ENCODE measurements at regions not wholly inside any gene's neighbourhood (a gene's known extent, or its start where the extent isn't known, plus 50 kb on each side); places are given as distances from the start of the nearest gene placed in this dataset.

DNA sequence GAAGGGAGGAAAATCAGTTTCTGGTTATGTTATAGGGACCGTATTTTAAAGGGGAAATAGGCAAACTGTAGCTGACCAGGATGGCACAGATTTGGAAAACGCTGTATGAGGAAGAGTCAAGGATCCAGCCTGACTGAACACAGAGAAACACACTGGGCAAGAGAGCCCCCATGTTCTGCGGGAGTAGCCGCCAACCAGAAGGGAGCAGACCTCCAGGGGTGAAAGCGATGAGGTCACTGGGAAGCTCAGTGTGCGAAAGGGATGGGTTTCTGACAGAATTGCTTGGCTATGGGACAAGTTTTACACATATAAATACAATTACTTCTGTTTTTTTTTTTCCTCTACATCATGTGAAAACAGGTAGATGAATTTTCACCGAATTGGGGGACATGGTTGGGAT is 291.6 kb upstream of the PODXL start:
- TF ChIP-seq, protein P1, sequence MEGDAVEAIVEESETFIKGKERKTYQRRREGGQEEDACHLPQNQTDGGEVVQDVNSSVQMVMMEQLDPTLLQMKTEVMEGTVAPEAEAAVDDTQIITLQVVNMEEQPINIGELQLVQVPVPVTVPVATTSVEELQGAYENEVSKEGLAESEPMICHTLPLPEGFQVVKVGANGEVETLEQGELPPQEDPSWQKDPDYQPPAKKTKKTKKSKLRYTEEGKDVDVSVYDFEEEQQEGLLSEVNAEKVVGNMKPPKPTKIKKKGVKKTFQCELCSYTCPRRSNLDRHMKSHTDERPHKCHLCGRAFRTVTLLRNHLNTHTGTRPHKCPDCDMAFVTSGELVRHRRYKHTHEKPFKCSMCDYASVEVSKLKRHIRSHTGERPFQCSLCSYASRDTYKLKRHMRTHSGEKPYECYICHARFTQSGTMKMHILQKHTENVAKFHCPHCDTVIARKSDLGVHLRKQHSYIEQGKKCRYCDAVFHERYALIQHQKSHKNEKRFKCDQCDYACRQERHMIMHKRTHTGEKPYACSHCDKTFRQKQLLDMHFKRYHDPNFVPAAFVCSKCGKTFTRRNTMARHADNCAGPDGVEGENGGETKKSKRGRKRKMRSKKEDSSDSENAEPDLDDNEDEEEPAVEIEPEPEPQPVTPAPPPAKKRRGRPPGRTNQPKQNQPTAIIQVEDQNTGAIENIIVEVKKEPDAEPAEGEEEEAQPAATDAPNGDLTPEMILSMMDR (IDR thresholded peaks at IDR 0.05; ENCODE audit: borderline replicate concordance, control extremely low read depth, extremely low read depth, insufficient read depth, missing control alignments) = no peak
- in situ Hi-C loops (cut with MboI; ENCODE audit: low sequenced_read_pairs, unreplicated experiment) = no loop called here
- DNase-seq (ENCODE audit: low spot score) = no peak

DNA sequence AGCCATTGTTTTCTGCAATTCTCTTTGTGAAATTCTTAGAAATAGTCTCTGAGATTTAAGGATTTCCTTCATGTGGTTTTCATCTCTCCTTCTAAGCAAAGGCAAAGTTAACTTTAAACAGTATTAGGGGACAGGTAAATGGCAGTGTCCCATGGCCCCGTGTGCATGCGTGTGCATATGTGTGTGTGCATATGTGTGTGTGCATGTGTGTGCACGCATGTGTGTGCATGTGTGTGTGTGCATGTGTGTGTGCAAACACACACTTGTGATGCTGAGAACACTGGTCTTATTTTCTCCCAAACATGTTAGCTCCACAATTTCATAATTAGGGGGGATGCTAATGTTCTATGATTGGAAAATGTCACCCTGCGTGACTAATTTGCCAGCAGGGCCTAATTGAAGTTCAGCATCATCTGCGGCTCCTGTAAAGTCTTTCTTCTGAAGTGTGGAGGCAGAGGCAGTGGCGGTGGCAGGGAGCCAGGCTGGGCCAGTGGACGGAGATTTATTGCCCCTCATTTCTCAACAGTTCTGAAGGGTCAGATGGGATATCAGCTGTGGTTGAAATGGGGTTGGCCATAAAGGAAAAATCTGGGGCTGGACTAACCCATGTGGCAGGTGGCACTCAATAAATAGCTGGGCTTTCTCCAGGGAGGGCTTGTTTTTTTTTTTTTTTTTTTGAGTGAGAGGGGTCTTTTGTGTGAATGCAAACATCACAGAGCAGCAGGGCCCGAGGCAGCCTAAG is 289.3 kb upstream of the PODXL start:
- no peak for DNase-seq (ENCODE audit: low spot score)
- in situ Hi-C loops (cut with MboI; ENCODE audit: low sequenced_read_pairs, unreplicated experiment) = no loop called here
- TF ChIP-seq, protein P1 (IDR thresholded peaks at IDR 0.05; ENCODE audit: borderline replicate concordance, control extremely low read depth, extremely low read depth, insufficient read depth, missing control alignments) = no peak

DNA sequence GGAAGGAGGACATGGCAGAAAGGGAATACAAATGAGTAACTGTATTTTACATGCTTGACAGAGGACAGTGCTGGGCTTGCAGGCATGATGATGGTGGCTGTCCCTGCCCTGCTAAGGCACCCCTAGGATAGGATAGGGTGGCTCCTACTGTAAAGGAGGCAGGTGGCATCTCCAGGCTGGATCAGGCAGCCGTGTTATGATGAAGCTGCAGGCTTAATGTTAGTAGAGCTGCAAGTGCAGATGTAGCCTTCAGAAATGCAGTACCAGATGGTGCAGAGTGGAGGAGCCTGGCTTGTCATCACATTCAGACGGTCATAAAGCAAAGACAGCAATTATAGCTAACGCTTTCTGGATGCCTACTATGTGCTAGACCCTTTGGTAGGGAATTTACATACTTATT is 287.9 kb upstream of the PODXL start:
- TF ChIP-seq, protein P1 (IDR thresholded peaks at IDR 0.05; ENCODE audit: borderline replicate concordance, control extremely low read depth, extremely low read depth, insufficient read depth, missing control alignments) = no peak

DNA sequence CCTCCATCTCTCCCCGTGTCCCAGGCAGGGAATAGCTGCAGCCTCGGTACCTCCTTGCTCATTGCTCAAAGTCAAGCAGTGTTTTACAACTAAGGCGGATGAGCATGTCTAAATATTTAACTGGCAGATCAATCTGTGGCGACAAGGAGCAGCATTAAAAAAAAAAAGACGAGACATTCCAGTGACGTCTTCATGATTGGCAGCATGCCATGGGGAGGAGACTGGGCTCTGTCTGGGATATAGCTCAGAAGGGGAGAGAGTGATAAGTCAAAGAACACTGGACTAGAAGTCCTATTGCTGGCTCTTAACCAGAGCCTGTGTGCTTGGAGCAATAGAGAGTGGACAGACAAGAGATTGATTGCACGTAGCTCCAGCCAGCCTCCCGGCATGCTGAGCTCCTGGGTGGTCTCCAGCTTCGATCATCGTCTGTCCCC is 287.5 kb upstream of the PODXL start:
- in situ Hi-C loops (cut with MboI; ENCODE audit: low sequenced_read_pairs, unreplicated experiment) = no loop called here
- TF ChIP-seq, protein P1 (IDR thresholded peaks at IDR 0.05; ENCODE audit: borderline replicate concordance, control extremely low read depth, extremely low read depth, insufficient read depth, missing control alignments) = no peak
- DNase-seq (ENCODE audit: low spot score) = no peak

More for the DNA sequence above, 287.9 kb upstream of the PODXL start:
- in situ Hi-C loops (cut with MboI; ENCODE audit: low sequenced_read_pairs, unreplicated experiment) = no loop called here
- DNase-seq (ENCODE audit: low spot score) = no peak

DNA sequence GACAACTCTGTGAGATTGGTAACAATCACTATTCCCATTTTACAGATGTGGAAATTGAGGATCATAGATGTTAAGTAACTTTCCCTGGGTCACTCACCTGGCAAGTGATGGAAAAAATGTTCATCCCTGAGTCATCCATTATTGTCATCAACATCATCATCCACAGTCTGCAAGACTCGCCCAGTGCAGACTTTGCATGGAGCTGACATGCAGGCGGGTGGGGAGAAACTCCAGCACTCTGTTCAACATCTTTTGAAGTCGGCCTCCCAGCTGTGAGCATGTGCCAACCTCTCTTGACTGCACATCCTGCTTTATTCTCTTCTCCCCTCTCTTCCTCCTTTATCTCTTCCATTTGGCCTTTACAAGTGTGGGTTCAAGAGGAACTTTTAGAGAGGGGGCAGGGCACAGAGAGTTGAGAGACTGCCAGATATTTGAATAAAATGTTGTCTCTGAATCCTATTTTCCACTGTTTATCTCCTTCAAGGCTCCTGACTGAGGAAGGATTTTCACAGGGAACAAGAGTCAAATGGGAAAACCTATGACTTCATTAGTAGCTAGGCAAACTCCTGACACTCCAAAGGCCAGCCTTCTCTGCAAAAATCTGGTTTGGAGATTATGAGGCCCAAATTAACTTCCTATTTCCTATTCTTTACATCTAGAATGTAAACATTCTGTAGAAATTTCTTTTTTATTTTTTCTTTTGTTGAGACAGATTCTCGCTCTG is 283.7 kb upstream of the PODXL start:
- no peak for DNase-seq (ENCODE audit: low spot score)
- TF ChIP-seq, protein P1 (IDR thresholded peaks at IDR 0.05; ENCODE audit: borderline replicate concordance, control extremely low read depth, extremely low read depth, insufficient read depth, missing control alignments) = no peak
- in situ Hi-C loops (cut with MboI; ENCODE audit: low sequenced_read_pairs, unreplicated experiment) = no loop called here

DNA sequence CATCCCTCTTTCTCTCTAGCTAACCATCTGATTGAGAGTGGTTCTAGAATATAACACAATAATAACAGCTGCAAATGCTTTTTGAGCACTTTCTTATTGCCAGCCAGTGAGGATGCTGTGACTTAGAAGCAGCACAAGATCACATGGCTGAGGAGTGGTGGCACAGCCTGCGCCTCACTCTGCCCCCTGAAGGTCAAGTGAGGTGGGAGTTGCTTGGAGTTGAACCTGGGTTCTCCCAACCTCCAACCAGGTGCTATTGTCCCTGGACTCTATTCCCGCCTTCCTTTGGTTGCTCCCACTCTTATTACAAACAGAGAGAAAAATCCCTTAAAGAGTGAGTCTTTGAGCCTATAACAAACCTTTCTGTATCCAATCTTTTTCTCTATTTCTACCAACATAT is 280.3 kb upstream of the PODXL start:
- TF ChIP-seq, protein P1 (IDR thresholded peaks at IDR 0.05; ENCODE audit: borderline replicate concordance, control extremely low read depth, extremely low read depth, insufficient read depth, missing control alignments) = no peak
- DNase-seq (ENCODE audit: low spot score) = no peak
- in situ Hi-C loops (cut with MboI; ENCODE audit: low sequenced_read_pairs, unreplicated experiment) = no loop called here

Measured in GM13976 (cell line).